Tibial nerve (tissue), 4 donors: ENCODE measurements at regions not wholly inside any gene's neighbourhood (a gene's known extent, or its start where the extent isn't known, plus 50 kb on each side); places are given as distances from the start of the nearest gene placed in this dataset.
"Not testable (repeated sequence)": the region's sequence is repeated elsewhere in the genome, so short reads cannot be mapped to it uniquely, and the experiment has no call there.

Experiments used
- CTCF ChIP-seq, 5 experiments: fragments of 200-600 bp in 3 of 5; fragments of 450-650 bp in 2 of 5; sonication (generic) in 3 of 5; IDR thresholded peaks; one replicate each; pipeline ENCODE4 v1.5.1; 2016 to 2019; ENCODE audit warnings: antibody characterized with exemption in 5 of 5, mild to moderate bottlenecking in 3 of 5, moderate library complexity in 2 of 5
- EP300 ChIP-seq, 2 donors: sonication (generic); formaldehyde crosslinking; IDR thresholded peaks; one replicate each; pipeline ENCODE4 v1.6.1; 2017; ENCODE audit warnings: antibody characterized with exemption in 2 of 2, mild to moderate bottlenecking in 1 of 2

- peak in 1 of 2 donors; percentile 50 for TF ChIP-seq EP300 (IDR thresholded peaks at IDR 0.05)
- not testable (repeated sequence) for TF ChIP-seq CTCF (IDR thresholded peaks at IDR 0.05)
Measured at GRCh38 chr9:43139878-43140608, 956.6 kb downstream of the SPATA31A6 start.
